HepG2 (cell line): ENCODE measurements at regions not wholly inside any gene's neighbourhood (a gene's known extent, or its start where the extent isn't known, plus 50 kb on each side); places are given as distances from the start of the nearest gene placed in this dataset.

Experiments used
- BRF2 ChIP-seq: sonication (generic); formaldehyde crosslinking; IDR thresholded peaks from 2 replicates; pipeline ENCODE4 v1.8.1; 2022; ENCODE audit warnings: mild to moderate bottlenecking, missing genetic modification reagents
- MED13 ChIP-seq: sonication (generic); formaldehyde crosslinking; IDR thresholded peaks from 2 replicates; pipeline ENCODE4 v1.5.0; 2020; ENCODE audit warnings: missing genetic modification reagents
- NFIB ChIP-seq: sonication (generic); formaldehyde crosslinking; IDR thresholded peaks from 2 replicates; pipeline ENCODE4 v1.9.0; 2021; ENCODE audit warnings: missing genetic modification reagents, mild to moderate bottlenecking, borderline replicate concordance
- NR2C2 ChIP-seq: sonication (generic); formaldehyde crosslinking; IDR thresholded peaks from 2 replicates; pipeline ENCODE4 v1.4.0; 2020; ENCODE audit warnings: missing genetic modification reagents, mild to moderate bottlenecking, moderate library complexity, borderline replicate concordance
- PPARG ChIP-seq: conservative IDR thresholded peaks from 2 replicates; pipeline ENCODE4 v1.6.1; 2016; ENCODE audit warnings: missing biosample characterization, missing genetic modification reagents
- SKIL ChIP-seq: sonication (generic); formaldehyde crosslinking; IDR thresholded peaks from 2 replicates; pipeline ENCODE4 v1.8.0; 2022; ENCODE audit warnings: missing genetic modification reagents, mild to moderate bottlenecking, moderate library complexity, borderline replicate concordance
- TFAP4 ChIP-seq: sonication (generic); IDR thresholded peaks from 2 replicates; pipeline ENCODE4 v1.6.1; 2016; ENCODE audit warnings: low read depth, borderline replicate concordance
- ZNF275 ChIP-seq: sonication (generic); formaldehyde crosslinking; IDR thresholded peaks from 2 replicates; pipeline ENCODE4 v1.8.0; 2022; ENCODE audit warnings: missing genetic modification reagents, mild to moderate bottlenecking, inconsistent platforms, borderline replicate concordance
- ZNF768 ChIP-seq: sonication (generic); formaldehyde crosslinking; IDR thresholded peaks from 2 replicates; pipeline ENCODE4 v1.4.0; 2020; ENCODE audit warnings: missing genetic modification reagents

- no peak for TF ChIP-seq TFAP4
- no peak for TF ChIP-seq PPARG (CRISPR knock-in tag)
- no peak for TF ChIP-seq NFIB (CRISPR knock-in tag)
- no peak for TF ChIP-seq ZNF768
- TF ChIP-seq MED13 (CRISPR knock-in tag), result no peak
- TF ChIP-seq ZNF275 (CRISPR knock-in tag), result no peak
- no peak for TF ChIP-seq NR2C2 (CRISPR knock-in tag)
- TF ChIP-seq BRF2 (CRISPR knock-in tag), result no peak
- TF ChIP-seq SKIL (CRISPR knock-in tag), result no peak
Measured at GRCh38 chr16:72241008-72241407, 69.1 kb upstream of the PMFBP1 start (continued).
